Activated CD8-positive, alpha-beta memory T cell treated with anti-CD3 and anti-CD28 coated beads for 36 hours (primary cell): ENCODE measurements at regions not wholly inside any gene's neighbourhood (a gene's known extent, or its start where the extent isn't known, plus 50 kb on each side); places are given as distances from the start of the nearest gene placed in this dataset.

Experiments used
- CTCF ChIA-PET: fragments of 350-600 bp; sonication (Branson Sonifier 250); formaldehyde crosslinking; loops from one replicate; lab custom pipeline; 2021; ENCODE audit warnings: antibody characterized with exemption; lab: Charles Lee
- POLR2A ChIA-PET: fragments of 350-600 bp; sonication (Branson Sonifier 250); formaldehyde crosslinking; loops from one replicate; lab custom pipeline; 2021; ENCODE audit warnings: antibody characterized with exemption; lab: Charles Lee

DNA sequence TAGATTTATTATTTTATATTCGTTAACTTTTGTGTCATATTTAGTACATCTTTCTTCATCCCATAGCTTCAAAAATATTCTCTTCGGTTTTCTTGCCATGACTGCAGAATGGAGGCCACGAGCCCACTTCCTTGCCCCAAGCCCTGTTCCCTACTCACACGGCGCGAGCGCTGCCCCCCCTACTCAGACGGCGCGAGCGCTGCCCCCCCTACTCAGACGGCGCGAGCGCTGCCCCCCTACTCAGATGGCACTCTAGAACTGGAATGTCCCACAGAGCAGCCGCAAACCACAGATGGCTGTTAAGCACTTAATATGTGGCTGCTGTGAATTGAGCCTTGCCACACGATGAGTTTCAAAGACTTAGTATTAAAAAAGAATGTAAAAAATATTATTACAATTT lies 102.2 kb upstream of the PEG3 start:
- ChIA-PET POLR2A (no interaction called here), CTCF (interaction anchor here (0.6 kb wide), 1 partner anchor 128 kb away, joined by 3 read pairs; no protein-coding TSS in a partner anchor)

DNA sequence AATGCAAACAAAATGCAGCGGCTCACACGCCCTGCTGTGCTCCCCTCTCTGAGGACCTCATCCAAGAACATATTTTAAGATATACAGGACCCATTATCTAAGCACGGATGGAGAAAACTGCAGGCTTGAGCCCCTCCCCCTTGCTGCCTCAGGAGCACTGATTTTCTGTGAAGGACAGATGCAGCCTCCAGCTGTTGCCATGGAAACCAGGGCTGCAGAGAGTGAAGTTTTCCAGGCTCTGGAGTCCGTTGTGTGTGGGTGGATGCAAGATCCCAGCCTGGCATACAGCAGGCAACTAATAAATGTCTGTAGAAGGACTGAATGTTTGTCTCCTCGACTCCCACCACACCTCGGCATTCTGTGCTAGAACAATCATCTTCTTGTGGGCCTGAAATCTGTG lies 105.6 kb upstream of the PEG3 start:
- ChIA-PET CTCF (no interaction called here), POLR2A (no interaction called here)

- ChIA-PET CTCF (no interaction called here), POLR2A (no interaction called here)
Observed at GRCh38 chr19:56947206-56947605, 106.7 kb upstream of the PEG3 start.

- CTCF ChIA-PET, result no interaction called here
- POLR2A ChIA-PET, result no interaction called here
Observed at GRCh38 chr19:56949626-56950025, 109.1 kb upstream of the PEG3 start.

DNA sequence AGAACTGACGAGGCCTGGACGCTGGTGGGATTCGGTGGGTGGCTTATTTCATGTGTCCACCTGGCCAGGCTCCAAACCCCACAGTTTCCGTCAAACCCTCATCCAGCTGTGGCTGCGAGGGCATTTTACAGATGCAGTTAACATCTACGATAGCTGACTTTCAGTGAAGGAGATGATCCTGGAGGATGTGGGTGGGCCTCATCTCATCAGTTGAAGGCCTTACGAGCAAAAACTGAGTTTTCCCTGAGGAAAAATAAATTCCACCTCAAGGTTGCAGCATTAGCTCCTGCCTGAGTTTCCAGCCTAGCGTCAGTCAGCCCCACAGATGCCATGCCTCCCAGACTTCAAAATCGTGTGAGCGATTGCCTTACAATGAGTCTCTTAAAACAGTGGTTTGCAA lies 111.1 kb upstream of the PEG3 start:
- ChIA-PET POLR2A (no interaction called here), CTCF (no interaction called here)

GRCh38 chr19:56953470-56953869 lies 112.9 kb upstream of the PEG3 start:
- CTCF ChIA-PET, result no interaction called here
- POLR2A ChIA-PET, result no interaction called here

DNA sequence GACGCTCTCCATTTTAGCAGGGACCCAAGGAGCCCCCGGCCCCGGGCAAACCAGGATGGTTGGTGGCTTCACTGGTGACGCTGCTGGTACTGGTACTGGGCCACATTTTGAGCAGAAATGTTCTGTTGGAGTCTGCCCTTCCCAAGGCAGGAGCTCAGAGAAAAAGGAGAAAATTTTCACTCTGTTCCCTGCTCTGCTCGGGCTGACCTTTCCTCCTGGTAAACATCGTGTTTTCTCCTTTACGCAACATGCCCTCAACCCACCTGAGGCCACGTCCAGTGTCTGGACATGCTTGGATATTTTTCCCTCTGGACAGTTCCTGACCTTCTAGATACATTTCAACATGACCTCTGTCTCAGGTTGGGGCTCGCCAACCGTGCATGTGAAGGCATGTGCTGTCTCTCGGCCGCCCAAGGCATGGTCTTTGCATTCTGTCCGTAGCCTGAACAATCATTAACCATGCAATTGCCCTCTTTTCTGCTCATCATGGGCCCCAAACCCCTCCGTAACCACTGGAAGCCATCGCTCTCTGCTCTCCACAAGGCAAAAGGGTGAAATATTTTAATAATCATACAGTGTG lies 115.2 kb upstream of the PEG3 start:
- ChIA-PET CTCF (no interaction called here), POLR2A (no interaction called here)

DNA sequence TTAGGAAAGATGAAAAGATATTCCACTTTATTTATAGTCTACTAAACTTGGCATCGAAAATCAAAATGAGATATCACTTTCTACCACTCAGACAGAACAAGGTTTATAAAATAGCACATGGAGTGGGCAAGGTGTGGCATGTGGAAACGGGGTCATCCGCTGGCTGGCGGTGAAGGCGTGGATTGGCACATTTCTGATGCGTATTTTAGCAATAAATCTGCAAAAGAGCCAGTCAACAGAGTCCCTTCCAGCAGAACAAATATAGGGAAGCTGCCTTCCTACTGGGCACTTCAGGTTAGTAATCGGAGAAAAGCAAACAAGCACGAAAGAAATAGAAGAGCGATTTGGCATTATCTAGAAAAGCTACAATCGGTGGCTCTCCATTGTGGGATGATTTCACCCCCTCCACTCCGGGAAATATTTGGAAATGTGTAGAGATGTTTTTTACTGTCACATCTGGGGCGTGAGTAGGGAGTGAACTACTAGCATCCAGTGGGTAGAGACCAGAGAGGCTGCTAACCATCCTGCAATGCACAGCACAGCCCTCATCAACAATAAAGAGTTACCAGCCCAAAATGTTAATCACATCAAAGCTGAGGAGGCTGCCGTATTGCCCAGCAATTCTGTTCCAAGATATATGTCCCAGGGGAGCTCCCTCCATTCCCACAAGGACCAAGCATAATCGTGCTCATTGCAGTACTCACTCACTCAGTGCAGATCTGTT lies 116.1 kb upstream of the PEG3 start:
- POLR2A ChIA-PET, result no interaction called here
- CTCF ChIA-PET, result no interaction called here

- POLR2A ChIA-PET, result no interaction called here
- CTCF ChIA-PET, result no interaction called here
Observed at GRCh38 chr19:56959205-56959604, 118.7 kb upstream of the PEG3 start.

DNA sequence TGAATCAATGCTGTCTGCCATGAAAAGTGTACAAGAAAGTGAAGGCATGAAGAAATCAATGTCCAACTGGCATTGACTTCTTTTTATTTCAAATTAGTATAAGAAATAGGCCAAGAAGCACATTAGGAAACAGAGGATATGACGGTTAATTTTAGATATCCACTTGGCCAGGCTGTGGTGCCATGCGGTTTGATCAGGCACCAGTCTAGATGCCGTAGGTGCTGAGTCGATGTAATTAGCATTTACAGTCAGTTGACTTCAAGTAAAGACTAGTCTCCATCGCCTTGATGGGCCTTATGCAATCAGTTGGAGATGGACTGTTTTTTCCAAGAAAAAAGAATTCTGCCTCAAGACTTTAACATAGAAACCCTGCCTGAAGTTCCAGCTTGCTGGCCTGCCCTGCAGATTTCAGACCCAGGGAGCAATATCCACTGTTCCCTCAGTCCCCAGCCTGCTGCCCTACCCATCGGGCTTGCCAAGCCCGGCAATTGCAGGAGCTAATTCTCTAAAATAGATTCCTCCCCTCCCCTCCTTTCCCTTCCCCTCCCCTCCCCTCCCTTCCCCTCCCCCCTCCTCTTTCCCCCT lies 120.5 kb upstream of the PEG3 start:
- POLR2A ChIA-PET, result no interaction called here

DNA sequence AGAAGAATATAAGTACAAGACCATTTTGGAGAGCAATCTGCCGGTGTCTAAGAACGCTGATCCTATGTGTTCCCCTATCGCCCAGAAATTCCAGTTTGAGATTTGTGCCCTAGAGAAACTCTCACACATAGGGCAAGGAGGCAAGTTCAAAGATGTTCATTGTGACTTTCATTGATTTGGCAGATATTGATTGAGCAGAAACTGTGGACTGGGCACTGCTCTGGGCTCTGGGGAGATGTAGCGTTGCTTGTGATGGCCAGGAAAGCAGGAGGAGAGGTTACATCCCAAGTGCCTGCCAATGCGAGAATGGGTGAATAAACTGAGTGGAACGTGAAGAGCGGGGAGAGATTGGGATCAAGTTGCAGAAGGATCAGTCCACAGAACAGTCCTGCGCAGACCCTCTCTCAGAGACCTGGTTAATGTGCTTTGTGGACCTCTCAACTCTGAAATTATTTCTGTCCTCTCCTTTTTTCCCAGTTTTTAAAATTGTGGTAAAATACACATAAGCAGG lies 123.9 kb upstream of the PEG3 start:
- CTCF ChIA-PET, result interaction anchor here (0.7 kb wide), 1 partner anchor 27 kb away, joined by 5 read pairs; no protein-coding TSS in a partner anchor
- POLR2A ChIA-PET, result no interaction called here

More for the DNA sequence above, 120.5 kb upstream of the PEG3 start:
- CTCF ChIA-PET, result no interaction called here

DNA sequence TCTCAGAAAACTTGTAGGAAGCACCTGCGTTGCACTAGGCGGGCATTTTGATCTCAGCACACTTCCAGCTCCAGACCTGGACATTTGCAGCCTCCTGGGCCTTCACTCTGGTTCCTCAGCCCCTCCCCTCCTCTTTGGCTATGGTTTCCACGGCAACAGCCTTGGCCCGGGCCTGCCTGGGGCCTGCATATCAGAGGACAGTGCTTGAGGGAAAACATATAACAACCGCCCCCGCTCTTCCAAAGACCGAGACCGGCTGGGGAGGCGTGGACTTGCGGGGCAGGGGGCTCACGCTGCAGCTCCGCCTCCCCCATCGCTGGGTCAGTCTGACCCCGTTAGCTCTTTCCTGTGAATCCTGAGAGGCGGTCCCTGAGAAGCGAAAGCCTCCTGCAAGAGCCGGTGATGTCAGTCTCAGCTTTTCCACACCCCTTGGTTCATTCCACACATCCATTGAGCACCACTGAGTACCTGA lies 125.7 kb upstream of the PEG3 start:
- POLR2A ChIA-PET, result no interaction called here

DNA sequence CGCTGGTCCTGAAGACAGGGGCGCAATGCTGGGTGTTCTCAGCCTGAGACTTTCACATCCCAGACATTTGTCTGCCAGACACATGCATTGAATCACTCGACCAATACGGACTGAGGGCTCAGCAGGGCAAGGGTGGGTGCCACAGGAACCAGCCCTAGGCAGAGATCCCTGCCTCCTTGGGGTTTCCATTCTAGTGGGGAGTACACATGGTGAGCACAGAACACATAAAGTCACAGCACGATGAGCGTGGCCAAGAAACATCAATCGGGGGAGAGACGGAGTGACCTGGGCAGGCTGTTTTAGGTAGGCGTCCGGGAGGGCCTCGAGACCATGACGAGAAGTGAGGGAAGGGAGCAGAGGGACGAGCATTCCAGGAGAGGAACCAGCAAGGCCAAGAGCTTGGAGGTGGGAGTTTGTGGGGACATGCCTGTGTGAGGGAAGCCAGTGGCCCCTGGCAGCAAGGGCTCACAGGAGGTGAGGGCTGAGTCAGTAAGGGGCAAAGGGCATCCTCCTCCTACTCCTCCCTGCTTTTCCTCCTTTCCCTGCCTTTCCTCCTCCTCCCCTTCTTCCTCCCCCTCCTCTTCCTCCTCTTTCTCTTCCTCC lies 126.3 kb upstream of the PEG3 start:
- ChIA-PET POLR2A (no interaction called here), CTCF (no interaction called here)

More for the DNA sequence above, 125.7 kb upstream of the PEG3 start:
- CTCF ChIA-PET, result no interaction called here

- ChIA-PET CTCF (no interaction called here), POLR2A (no interaction called here)
Observed at GRCh38 chr19:56969156-56969555, 128.6 kb upstream of the PEG3 start.

DNA sequence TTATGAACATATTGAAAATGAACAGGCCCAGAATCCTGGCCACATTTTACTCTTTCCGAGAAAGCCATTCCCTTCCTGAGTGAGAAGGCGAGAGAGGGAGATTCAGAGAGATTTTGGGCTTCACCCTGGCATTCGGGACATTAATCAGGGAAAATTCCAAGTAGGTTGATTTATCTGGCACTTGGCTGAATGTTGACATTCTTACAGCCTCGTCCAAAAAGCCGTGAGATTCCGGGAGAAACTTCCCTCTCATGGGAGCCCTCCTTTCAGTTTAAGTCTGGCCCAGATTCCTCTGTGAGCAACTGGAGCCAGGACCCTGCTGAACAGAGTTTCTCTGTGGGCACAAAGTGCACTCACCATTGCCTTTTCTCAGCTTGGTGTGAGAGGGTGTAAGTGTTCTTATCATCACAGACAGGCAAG lies 129.2 kb upstream of the PEG3 start:
- POLR2A ChIA-PET, result no interaction called here

GRCh38 chr19:56971230-56971629 lies 130.7 kb upstream of the PEG3 start:
- CTCF ChIA-PET, result no interaction called here
- POLR2A ChIA-PET, result no interaction called here

More for the DNA sequence above, 129.2 kb upstream of the PEG3 start:
- CTCF ChIA-PET, result no interaction called here

DNA sequence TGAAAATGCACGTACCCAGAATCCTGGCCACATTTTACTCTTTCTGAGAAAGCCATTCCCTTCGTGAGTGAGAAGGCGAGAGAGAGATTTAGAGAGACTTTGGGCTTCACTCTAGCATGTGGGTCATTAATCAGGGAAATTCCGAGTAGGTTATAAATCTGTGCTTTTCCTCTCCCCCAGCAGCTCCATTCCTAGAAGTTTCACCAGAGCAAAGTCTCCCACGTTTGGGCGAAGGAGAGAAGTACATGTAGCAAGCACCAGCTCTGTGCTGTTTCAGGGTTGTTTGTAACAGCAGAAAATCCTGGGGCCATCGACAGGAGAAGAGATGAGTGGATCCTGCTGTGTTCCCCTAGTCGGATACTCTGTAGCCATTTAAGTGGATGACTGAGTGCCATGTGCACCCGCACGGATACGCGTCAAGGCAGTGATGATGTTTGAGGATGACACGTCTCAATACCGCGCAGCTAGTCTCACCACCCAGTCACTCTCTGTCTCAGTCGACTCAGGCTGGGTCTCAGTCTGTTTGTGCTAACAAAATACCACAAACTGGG lies 131.8 kb upstream of the PEG3 start:
- ChIA-PET CTCF (no interaction called here), POLR2A (no interaction called here)

DNA sequence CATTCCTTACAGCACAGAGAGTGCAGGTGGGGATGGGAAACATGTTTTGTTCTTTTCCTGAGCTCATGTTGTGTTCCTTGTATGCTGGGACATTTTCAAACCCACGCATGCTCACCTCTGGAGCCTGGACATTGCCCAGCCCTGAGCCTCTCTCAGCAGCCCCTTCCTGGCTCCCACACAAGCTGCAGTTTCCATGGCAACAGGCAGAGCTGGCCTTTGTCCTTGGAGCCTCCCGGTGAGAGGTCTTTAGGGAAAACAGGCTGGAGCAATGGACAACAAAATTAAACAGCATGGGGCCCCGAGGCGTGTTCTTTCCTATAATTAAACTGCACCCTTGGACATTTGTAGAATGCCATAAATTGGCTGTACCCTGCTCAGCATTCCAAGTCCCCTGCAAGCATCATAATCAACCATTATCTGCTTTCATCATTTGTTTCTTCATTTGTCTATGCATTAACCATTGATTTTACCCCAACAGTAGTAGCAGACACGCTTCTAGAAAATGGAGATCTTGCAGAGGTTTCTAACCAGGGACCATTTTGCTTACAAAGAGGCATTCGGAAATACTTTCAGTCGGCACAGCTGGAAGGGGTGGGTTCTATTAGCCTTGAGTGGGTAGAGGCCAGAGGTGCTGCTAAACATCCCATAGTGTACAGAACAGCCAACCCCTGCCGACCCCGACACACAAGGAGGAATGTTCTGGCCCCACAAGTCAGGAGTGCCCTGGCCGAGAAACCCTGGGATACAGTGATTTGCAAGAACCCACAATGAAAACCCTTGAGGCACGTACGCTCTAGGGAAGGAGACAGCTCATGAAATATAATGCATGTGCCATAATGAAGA lies 133.4 kb upstream of the PEG3 start:
- ChIA-PET POLR2A (no interaction called here), CTCF (no interaction called here)

- CTCF ChIA-PET, result no interaction called here
- POLR2A ChIA-PET, result no interaction called here
Observed at GRCh38 chr19:56974556-56975207, 134.2 kb upstream of the PEG3 start.
